H4 (cell line): ENCODE measurements at regions not wholly inside any gene's neighbourhood (a gene's known extent, or its start where the extent isn't known, plus 50 kb on each side); places are given as distances from the start of the nearest gene placed in this dataset.
"Not testable (repeated sequence)": the region's sequence is repeated elsewhere in the genome, so short reads cannot be mapped to it uniquely, and the experiment has no call there.

ENCODE experiments used
- DNase-seq: peaks from one replicate; pipeline ENCODE4 v3.0.0-alpha.2; 2015; ENCODE audit warnings: low spot score

DNA sequence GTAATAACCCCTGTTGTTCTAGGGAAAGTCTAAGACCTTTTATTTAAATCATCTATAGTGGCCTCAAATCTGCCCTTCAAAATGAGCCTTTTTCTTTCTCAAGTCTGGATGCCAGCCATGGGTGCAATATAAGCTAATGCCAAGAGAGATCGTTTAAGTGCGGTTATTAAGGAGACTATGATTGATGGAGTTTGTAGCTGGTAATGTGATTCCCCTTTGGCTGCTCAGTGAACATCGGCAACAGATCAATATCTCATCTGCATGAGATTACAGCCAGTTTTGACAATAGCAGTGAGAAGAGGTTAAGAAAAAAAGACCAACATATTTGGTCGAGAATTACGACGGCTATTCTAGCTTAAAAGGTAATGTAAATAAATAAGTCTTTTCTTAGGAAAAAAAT, 1049.4 kb upstream of the NUDT12 start:
- DNase-seq: no peak

DNA sequence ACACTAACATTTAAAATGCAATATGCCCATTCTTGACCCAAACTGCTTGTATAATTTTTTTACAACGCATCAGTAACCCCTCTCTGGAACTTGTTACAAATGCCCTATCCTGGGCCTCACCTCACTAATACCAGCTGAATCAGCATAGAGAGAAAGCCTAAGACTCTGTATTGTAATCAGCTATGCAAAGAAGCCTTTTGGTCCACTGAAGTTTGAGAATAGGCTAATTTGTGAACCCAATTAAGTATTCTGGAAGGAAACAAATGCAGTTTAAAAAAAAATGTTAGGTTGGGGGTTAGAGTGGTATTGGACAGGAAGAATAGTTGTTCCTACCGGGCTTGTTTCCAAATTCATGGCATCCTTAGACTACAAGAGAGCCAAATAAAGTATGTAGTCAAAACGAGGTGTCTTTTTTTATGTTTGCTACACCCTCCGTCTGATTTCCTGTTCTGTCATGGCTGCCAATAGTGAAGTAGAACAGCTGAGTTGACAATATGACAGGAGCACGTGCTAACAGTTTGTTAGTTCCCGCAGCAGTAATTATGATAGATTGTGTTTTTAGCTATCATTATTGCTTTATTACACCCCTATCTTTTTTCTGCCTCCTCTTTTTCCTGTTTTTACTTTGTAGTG, 1048.7 kb upstream of the NUDT12 start:
- no peak for DNase-seq

DNA sequence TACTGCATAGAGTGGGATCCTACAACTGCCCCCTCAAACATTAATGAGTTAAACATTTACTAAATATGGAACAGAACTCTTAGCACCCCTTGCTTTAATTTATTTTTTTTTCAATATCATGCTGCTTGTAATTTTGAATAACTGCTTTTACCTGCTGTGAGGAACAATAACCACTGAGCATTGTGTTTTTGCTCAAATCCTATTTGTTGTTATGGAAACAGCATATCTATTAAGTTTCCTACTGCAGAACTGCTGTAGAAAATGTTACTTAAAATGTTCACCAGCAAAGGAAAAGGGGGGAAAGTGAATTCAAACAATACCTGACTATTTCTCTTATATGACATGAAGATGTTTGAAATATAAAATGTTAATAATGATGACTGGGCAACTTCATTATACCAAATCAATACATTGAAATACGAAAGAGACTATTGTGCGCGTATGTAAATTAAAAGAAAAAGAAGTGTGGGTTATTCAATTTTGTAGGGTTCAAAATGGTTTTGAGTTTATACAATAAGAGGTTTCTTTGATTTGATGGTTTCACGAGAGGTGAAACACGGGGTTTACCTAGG, 1043.8 kb upstream of the NUDT12 start:
- DNase-seq: no peak

DNA sequence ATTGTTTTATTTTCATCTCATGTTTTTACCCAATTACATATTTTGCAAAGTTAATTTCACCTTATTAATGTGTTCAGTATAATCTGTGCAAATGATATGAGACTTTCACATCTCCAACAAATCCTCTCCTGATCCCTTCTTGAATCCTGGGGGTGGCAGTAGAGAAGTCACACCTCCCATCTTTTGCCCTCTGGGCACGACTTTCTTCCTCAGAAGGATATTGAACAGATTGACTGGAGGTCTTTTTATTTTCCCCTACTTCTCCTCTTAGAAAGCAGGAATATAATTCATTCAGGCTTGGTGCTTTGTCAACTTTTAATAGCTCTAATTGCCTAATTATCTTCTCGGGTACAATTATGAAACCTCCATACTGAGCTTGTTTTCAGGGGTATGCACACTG, 1037.1 kb upstream of the NUDT12 start:
- DNase-seq: no peak

DNA sequence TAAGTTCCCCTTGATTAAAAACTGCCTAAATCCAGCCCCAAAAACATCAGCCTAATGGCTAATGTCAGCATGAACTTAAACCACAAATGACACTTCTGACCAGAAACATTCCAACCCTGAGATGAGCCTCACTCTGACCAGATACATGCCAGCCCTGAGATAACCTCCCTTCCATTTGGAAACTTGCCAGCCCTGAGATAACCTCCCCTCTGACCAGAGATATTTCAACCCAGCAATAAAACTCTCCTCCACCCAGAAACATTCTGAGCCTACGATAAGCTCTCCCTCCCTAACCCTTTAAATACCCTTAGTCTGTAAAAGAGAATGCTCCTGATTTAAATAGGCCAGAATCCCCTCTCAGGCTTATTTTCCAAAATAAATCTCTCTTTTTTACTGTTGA, 1035.7 kb upstream of the NUDT12 start:
- DNase-seq: no peak

DNA sequence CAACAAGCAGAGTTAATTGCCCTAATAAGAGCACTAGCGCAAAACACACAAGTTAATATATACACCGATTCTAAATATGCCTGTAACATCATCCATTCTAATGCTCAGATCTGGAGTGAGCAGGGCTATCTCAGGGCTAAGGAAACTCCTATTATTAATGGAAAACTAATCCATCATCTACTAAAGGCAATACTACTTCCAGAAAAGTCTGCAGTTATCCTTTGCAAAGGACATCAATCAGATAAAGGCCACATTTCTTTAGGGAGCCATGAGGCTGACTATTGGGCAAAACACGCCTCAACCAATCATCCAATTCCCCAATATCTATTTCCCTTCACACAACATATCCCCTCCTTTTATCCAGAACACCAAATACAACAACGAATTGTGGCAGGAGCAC, 1032.3 kb upstream of the NUDT12 start:
- no peak for DNase-seq

DNA sequence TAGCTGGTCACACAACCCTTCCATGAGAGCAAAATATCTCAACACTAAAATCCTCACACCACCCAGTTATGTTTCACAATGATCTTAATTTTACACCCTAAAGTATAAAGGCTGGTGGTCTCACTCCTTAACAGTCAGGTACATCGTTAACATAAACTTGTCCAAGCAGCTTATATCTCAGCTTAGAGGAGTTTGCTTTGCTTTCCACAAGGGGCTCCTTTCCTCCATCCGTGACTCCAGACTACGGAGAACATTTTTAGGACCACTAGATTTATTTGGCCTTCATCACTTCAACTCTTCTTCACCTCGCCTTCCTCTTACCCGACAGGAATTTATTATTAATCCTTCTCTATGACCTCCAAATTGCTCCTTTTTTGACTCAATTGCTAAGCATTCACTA, 1014.1 kb upstream of the NUDT12 start:
- DNase-seq: no peak

DNA sequence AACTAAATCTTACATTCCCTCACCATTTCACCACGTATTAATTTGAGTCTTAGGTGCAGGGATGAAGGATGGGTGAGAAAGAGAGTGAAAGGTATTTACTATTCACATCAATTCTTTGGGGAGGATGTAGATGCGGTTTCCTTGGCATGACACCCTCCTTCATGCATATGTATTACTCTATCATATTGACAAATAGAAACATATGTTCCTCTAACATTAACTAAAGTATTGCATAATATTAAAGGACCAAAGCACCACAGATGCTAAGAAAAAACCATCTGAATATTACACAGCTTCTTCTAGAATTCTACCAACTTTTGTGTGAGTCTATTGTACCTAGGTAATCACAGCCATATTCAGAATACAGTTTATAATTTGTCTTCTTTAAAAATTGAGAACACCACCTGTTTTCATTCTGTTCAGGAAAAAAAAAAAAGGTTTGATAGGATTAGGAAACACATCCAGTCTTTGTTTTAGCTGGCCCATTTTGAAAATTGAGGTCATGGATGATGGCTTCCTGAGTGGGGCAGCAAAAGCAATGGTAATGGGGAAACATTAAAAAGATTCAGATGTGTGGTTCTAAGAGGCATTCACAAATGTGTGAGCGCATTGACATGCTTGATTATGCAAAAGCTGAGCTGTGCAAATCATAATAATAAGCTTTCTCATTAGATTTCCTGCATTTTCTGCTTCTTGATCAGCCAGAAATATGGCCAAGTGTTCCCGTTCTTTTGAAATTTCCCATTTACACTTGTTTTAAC, 1011.5 kb upstream of the NUDT12 start:
- DNase-seq: no peak

DNA sequence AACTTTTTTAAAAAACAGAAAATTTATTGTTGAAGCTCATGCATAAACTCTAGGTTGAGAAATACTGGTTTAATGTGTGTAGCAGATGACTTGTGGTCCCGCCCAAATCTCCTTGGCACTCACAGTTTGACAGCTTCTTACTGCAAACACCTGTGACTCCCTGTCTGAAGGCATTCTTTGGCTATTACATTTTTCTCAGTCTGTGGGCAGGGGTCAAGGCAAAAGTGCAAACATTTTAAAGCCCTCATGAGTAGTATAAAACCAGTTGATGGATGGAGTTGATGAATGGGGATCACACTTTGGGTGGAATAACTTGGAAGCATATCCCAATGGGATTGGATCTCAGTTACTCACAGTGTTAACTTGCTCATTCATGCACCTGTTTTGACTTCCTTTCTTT, 1007.0 kb upstream of the NUDT12 start:
- no peak for DNase-seq

DNA sequence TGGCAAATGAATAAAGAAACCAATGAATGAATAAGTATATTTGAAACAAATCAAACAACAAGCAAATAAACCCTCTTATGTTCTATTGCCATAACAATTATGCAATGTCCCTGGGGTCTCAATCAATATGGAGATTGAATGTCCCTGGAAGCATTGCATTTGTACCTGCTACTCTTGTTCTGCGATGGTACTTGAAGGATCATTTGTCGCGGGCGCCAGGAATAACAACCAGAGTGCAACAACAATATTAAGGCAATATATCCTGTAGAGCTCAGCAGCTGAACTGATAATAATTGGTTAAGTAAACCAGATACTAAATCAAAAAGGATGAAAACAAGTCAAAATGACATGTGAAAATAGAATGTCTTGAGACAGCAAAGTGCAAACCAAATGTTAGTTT, 1001.9 kb upstream of the NUDT12 start:
- DNase-seq: no peak

DNA sequence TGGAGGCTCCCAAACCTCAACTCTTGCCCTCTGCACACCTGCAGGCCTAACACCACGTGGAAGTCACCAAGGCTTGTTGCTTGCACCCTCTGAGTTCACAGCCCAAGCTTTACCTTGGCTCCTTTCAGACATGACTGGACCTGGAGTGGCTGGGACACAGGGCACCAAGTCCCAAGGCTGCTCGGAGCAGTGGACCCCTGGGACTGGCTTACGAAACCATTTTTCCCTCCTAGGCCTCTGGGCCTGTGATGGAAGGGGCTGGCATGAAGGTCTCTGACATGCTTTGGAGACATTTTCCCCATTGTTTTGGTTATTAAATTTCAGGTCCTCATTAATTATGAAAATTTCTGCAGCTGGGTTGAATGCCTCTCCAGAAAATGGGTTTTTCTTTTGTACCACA, 994.4 kb upstream of the NUDT12 start:
- no peak for DNase-seq

DNA sequence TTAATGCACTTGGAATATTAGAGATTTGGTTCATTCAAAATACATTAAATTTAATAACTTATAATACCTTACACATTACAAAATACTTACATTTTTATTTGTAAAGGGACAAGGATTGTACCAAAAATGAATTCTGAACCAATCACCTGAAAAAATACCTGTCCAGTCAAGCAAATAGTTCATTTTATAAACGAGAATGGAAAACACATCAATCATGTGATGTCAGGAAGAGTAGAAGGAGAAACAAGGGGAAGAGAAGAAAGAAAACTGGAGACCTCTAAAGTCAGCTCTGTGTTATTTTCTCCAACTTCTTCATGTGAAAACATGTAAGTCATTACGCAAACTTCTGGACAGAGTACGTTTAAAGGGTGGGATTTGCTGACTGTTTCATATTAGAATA, 989.0 kb upstream of the NUDT12 start:
- DNase-seq: no peak

DNA sequence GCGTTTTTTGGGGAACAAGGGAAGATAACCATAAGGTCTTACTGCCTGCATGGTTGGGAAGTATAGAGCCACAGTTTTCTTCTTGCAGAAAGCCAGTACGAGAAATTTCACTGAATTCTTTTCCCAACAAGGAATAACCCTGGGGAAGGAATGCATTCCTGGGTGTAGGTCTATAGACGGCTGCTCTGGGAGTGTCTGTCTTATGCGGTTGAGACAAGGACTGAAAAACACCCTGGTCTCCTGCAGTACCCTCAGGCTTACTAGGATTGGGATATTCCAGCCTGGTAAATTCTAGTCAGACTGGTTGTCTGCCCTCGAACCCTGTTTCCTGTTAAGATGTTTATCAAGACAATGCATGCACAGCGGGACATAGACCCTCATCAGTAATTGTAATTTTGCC, 984.3 kb upstream of the NUDT12 start:
- DNase-seq: not testable (repeated sequence)

DNA sequence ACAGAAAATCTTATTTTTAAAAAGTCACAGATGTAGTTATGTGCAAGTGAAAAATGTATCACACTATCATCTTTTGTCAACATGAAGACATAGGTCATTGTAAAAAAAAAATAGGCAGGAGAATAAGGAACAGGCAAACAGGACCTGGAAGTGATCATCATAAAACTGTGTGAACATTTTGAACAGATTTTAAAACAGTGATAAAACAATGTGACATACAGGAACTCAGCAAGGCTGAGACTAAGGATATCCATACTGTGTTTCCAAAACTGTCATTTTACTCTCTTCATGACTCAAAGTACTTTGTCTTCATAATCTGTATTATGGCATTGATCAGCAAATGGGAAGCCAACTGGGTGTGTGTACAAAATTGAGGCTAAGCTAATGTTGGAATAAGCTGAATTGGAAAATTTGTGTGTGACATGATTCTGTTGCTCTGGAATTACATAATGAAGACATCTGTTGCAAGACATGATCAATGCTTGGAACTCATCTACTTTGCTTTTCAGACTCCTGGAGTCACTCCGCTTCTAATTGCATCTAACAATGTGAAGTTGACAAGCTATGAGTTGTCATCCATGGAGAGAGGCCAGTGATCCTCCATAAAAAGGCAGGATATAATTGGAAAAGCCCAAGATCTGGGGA, 978.7 kb upstream of the NUDT12 start:
- DNase-seq: no peak

DNA sequence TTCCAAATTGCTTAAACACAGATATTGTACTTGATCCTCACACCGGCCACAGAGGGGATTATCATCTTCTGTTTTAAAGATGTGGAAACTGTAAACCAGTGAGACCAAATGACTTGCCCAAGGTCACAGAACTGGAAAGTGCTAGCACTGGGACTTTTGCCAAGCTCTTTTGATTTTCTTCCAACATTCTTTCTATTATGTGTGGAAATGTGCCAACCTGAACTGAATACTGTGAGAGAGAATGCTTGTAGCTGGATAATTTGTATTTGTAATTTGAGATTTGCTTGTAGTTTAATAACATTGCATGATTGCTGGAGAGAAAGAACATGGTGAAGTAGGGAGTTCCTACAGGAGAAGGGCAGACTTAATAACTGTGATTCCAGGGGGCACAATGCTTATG, 977.9 kb upstream of the NUDT12 start:
- peak; percentile 65 for DNase-seq

DNA sequence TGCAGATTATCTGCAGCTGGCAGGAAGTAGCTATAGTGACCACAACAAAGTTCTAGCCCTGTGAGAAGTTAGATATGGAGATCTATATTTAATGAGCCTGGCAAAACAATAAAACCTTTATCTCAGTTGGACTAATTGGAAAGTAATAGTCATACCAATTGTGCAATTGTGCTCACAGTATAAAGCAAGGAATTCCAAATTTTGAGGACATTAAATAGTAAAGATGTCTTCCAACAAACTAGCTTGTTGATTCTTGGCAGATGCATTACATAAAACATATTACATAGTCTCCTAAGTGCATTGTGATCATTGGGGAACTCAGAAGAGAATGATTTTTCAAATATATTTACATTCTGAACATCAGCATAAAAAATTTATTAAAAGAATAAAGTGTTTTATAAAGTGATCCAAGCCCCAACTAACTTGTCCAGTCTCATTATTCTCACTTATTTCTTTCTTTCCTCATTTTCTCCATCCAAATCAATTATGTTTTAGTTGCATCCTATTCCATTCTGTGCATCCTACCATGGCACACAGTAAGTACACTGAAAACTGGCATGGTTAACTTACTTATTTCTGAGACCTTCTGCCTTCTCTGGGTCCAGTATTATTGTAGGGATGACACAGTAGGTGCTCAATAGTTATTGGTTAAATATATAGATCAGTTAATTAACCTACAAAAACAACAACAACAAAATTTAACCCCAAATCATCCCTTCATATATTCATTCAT, 977.2 kb upstream of the NUDT12 start:
- DNase-seq: no peak

DNA sequence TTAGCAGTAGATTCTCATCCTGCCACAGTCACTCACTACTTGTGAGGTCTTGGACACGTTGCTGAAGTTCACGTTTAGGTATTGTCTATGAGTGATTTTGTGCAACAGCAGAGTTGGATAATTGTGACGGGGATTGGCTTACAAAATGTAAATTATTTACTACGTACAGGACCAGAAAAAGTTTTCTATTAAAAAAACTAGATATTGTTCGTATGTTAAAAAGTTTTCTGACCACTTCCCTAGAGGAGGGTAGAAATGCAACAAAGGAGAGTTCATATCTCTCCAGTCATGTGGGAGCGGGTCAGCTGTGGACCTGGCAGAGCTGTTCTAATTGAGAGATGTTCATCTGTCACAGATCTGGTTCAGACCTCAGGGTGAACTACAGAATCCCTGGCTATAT, 976.1 kb upstream of the NUDT12 start:
- no peak for DNase-seq

DNA sequence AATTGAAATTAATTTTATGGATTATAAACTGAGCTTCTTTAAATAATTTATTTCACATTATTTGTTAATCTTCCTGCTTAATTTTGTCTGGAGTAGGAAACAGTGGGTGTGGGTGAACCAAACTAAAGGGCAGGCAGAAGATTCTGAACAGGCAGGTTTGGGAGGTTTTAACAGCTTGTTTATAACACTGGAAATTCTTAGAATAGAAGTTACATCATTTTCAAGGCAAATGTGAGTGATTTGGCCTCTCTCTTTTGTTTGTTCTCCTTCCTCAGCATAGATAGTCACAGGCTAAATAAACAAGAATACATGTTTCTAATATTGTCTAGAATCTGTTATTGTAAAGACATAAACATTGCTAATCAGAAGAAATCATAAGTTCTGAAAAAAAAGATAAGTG, 970.9 kb upstream of the NUDT12 start:
- no peak for DNase-seq

DNA sequence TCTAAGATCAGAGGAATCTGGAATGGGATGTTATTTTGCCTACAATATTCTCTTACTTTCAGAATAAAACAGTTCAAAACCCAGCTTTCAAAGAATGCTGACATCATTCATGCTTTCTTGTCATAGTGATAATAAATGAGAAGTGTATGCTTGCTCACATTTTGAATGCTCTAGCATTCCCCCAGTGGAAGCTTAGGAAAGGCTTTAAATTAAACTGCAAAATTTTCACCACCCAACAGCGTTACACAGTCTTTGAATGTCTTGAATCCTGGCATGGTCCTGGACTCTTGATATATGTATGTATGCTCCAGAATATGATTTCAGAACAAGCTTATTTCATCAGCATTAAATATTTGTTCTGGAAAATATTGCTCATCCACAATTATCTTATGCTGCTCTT, 964.3 kb upstream of the NUDT12 start:
- DNase-seq: no peak

DNA sequence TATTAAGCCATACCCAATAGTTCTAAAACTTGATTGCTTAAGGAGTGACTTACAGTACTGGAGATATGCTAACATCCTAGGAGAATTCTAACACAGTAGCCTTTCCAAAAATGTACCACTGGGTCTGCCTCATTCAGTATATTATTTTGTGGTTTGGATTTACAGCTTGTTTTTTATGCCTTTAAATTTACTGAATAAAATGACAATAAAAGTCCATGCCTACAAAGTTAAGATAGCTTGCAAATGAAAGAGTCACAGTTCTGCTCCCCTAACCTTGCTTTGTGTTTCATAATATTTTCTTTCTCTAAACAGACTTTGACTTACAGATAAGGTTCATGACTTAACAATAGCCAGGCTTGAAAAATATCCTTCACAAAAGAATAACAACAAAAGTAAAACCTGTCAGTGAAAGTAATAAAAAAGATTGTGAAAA, 951.1 kb upstream of the NUDT12 start:
- DNase-seq: no peak

DNA sequence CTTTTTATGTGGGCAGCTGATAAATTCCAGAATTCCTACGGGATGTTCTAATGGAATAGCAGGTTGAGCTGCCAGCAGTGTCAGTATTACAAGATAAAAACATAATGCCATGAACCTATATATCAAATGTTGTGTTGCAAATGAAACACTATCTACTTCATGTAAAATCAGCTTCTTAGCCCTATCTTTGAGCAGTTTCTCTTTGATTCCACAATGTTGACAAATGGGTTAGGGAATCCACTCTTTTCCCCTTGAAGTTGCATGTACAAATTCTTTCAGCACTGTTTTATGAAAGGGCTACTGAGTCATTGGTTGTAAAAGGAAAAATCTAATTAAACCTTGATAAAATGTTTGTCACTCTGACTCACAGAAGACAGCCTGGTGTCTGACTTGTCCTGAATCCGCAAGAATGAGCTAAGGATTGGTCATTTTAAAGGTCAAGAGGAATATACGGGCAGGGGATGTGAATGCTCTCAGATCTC, 950.6 kb upstream of the NUDT12 start:
- peak; percentile 25 for DNase-seq
